ENCODE measurements at regions not wholly inside any gene's neighbourhood (a gene's known extent, or its start where the extent isn't known, plus 50 kb on each side); places are given as distances from the start of the nearest gene placed in this dataset.
"Not testable (repeated sequence)": the region's sequence is repeated elsewhere in the genome, so short reads cannot be mapped to it uniquely, and the experiment has no call there.

DNA sequence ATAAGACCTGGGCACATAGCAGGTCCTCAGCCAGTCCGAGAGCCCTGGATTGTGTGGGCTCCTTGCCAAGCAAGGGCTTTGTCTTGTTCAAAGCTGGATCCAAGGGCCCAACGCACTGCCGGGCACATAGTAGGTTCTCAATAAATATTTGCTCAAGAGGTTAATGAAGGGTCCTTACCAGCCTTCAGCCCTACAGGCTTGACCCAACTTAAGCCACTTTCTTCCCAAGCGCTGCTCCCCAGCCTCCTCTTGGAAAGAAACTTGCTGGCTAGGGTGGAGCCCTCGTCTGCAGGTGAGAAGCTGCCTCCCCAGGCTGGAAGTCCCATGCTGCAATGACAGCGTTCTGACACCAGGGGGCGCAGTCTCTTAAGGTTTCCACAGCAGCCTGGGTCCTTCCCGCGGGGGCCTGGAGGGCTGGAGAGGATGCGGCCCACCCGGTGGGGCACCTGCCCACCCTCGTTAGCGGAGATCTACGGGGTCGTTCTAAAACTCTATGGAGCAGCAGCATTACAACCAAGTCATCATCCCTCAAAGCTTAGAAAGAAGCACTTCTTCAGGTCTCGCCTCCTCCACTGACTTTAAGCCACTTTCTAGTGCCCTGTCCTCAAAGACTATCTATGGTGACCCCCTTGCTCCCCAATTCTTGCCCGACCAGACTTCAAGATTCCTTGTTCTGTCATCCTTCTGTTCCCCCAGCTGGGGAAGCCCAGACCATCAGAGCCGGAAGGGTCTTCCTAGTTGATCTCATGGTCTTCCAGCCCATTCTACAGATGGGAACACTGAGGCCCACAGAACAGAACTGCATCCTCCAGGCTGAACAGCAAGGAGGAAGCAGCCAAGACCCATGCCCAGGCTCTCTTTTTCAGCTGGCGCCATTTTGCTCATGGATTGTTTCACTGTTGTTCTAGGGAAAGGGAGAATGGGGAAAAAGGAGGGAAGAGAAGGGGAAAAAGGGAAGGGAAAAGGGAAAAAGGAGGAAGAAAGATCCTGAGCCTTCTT lies 115.4 kb downstream of the LHX2 start:
- DNase-seq = peak; percentile 75

DNA sequence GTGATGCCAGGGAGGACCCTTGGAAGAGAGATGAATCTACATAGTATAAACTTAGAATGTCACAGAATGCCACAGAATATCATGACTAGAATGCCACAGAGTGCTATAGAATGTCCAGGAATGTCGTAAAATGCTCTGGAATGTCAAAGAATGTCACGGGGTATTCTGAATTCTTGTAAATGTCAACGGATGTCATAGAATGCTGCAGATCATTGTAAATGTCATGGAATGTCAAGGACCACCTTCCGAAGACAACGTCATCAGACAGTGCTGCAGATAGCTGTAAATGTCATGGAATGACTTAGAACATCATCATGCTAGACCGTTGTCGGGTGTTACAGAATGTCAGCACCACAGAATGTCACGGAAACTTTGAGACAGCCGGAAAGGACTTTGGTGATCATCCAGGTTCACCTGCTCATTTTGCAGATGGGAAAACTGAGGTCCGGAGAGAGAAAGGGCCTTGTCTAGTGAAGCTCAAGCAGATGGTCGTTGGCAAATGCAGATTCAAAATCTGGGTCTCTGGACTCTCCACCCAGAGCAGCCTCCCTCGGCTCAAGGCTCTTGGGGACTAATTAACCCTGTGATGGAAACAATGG lies 117.1 kb downstream of the LHX2 start:
- no peak for DNase-seq

DNA sequence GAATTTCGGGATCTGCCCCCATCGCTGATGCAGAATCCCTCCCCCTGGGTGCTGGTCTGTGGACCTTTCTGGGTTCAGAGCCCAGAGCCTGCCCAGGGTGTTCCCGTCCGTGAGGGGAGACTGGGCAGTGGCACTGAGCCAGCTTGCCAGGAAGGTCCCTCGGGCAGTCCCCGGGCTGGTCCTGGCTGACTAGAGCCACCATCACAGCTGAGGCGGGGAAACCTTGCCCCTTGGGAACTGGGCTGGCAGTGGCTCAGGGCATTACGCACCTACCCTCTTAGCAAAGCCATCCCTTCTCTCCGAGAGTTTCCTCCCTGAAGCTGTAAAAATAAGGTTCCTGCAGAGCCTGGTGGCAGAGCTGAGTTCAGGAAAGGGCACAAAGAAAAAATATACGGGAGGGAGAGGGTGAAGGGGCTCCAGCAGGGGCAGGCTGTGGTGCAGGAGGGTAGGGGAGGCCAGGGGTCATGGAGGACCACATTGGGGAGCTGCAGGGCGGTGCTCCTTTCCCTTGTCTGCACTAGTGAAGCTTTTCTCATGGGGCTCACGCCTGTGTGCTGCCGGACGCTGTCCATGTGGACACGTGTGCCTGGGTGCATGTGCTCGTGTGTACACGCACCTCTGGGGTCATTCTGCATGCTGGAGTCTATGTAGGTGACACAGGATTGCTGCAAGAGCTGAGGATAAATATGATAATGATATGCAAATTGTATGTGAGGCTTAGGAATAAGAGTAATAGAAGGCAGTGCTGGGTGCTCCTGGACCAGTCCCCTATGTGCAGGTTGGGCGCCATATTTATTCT lies 118.9 kb downstream of the LHX2 start:
- no peak for DNase-seq

DNA sequence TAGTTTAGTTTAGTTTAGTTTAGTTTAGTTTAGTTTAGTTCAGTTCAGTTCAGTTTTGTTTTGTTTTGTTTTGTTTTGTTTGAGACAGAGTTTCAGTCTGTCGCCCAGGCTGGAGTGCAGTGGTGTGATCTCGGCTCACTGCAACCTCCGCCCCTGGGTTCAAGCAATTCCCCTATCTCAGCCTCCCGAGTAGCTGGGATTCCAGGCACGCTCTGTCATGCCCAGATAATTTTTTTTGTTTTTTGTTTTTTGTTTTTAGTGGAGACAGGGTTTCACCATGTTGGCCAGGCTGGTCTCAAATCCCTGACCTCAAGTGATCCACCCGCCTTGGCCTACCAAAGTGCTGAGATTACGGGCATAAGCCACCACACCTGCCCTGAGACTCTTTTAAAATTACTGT lies 120.0 kb downstream of the LHX2 start:
- DNase-seq = not testable (repeated sequence)

DNA sequence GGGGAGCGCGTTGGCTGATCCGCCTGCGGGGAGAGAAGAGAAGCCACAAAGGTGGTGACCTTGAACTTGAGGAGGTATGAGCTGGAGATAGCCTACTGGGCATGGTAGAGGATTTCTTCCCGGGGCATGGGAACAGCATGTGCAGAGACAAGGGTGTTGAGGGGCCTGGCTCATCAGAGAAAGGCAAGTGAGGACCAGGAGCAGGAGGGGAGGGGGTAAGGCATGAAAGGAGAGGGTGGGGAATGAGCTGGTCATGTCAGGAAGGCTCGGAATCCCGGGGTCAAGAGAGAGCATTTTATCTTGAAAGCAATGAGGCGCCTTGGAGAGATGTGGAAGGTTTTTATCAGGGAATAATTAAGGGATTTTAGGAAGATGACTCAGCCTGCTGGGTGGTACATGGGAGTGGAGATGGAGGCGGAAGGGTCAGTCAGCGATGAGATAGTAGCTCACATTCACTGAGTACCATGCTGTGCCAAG lies 121.1 kb downstream of the LHX2 start:
- no peak for DNase-seq

DNA sequence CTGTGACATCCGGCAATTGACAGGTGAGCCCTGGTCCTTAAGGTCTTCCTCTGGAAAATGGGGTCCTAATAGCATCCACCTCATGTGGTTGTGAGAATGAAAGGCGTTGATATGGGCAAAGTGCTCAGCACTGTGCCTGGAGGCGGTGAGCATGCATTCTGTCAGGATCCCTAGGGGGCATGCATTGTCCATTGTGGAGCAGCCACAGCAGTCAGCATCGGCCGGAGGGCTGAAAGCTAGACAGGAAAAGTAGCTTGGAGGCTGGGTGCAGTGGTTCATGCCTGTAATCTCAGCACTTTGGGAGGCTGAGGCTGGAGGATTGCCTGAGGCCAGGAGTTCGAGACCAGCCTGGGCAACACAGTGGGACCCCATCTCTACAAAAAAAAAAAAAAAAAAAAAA lies 122.2 kb downstream of the LHX2 start:
- DNase-seq = peak; percentile 24

DNA sequence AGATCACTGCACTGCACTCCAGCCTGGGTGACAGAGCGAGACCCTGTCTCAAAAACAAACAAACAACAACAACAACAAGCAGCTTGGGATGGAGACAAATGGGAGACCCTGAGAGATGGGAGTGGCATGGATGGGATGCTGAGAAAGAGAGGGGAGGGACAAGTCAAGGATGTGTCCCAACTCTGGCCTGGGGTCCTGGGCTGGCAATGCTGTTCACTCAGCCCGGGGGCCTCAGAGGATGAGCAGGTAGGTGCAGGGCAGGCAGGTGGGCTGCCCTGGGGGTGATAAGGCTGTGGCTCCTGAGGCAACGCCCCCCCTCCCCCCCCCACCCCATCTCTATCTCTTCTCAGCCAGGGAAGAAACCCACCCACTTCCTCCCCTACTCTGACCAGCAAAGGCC lies 123.0 kb downstream of the LHX2 start:
- DNase-seq = no peak

DNA sequence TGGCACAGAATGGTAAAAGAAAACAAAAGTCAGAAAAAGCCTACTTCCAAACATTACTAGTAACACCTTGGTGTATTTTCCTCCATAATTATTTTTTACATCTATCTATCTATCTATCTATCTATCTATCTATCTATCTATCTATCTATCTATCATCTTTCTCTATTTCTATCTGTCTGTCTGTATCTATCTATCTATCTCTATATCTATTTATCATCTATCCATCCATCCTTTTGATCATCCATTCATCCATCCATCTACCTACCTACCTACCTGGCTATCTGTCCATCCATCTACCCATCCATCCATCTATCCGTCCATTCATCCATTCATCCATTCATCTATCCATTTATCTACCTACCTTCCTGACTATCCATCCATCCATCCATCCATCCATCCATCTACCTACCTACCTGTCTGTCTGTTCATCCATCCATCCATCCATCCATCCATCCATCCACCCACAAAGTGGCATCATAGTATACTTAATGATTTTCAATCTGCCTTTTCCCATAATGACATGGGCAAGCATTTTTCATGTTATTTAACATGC lies 121.9 kb upstream of the NEK6 start:
- no peak for DNase-seq

DNA sequence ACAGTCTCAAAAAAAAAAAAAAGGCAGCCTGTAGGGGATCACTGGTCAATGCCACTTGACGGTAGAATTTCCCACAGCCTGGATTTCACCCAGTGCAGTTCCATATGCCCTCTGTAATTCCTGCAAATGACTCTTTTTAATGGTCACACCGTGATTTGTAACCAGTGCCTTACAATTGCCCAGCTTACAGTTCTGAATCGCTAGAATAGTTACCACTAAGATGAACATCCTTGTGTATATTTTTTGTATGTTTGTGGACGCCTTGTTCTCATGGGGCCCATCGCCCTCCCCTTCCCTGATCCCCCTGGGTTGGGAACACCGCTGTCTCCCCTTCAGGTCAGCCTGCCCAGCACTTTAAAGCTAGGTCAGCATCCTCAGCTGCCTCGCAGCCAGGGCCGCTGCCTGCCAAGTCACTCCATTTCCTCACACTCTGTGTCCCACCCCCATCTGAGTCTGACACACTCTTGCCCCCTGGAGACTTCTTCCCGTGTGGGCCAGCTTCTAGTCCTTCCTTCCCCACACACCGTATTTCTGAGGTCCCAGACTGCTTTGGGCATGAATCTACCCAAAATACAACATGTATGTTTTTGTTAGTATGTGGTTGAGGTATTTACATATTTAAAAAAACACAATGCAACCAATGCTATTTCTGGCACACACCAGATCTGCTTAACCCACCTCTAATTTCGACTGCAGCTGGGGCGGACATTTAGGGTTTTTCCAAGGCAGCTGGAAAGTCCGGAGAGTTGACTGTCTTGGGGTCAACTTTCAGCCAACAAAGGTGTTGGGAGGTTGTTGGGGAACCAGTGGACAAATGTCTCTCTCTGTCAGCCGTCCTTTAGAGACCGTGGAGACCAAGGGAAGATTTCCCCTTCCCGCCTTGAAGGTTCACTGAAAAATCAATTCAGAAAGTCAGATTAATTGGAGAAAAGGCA lies 120.5 kb upstream of the NEK6 start:
- DNase-seq = no peak

DNA sequence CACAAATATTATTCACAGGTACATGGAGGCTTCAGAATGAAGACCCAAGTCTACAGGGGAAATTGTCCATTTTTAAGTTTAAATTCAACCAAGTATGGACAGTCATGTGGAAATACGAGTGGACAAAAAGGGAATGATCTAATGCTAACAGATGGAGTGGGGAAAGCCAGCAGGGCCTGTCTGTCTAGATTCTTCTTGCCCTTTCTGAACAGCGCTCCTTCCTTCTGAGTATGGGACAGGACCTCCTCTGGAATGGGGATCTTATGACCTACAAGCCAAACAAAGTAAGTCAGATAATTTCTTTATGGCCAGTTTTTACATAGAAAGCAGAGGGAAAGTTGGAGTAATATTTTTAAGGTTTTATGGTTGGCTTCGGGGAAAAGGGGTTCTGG lies 119.8 kb upstream of the NEK6 start:
- no peak for DNase-seq

DNA sequence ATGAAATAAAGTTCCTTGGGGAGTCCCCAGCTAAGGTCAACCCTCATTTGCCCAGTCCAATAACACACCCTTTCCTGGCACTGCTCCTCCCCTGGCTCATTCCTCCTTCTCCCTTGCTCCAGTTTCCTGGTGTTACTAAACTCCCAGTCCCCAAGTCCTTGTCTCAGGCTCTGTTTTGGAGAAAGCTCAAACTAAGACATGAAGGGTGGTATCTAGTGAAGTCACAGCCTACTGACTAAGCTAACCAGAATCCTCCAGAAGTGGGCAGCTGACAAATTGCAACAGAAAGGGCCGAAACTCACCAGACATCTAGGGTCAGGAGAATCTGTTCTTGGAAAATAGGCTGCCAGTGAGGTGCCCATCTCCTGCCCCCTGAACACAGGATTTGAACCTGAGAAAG lies 118.7 kb upstream of the NEK6 start:
- DNase-seq = no peak

DNA sequence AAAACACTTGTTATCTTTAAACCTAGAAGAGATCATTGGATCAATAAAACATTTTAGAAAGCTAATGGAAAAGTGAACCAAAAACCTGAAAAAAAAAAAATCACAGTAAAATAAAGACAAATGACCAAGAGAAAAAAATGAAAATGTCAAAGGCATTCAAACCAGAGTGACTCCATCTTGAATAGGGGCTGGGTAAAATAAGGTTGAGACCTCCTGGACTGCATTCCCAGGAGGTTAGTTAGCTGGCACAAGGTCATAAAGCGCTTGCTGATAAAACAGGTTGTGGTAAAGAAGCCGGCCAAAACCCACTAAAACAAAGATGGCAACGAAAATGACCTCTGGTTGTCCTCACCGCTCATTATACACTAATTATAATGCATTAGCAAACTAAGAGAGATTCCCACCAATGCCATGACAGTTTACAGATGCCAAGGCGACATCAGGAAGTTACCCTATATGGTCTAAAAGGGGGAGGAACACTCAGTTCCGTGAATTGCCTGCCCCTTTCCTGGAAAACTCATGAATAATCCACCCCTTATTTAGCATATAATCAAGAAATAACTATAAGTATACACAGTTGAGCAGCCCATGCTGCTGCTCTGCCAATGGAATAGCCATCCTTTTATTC lies 116.7 kb upstream of the NEK6 start:
- no peak for DNase-seq

DNA sequence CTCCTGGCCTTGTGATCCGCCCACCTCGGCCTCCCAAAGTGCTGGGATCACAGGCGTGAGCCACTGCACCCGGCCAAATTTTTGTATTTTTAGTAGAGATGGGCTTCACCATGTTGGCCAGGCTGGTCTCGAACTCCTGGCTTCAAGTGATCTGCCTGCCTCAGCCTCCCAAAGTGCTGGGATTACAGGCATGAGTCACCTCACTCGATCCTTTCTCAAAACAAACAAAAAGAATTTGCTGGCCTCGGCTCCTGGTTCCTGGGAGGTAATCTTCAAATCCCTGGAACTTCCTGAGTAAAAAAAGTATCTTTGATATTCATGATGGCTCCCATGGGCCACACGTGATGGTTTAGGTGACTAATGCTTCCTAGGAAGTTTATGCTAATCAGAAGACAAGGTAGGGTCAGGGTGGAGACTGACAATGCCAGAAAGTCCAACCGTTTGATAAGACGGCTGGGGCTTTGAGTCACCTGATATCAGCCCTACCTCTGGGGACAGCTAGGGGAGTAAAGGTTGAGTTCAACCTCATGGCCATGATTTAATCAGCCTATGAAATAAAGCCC lies 113.1 kb upstream of the NEK6 start:
- not testable (repeated sequence) for DNase-seq

DNA sequence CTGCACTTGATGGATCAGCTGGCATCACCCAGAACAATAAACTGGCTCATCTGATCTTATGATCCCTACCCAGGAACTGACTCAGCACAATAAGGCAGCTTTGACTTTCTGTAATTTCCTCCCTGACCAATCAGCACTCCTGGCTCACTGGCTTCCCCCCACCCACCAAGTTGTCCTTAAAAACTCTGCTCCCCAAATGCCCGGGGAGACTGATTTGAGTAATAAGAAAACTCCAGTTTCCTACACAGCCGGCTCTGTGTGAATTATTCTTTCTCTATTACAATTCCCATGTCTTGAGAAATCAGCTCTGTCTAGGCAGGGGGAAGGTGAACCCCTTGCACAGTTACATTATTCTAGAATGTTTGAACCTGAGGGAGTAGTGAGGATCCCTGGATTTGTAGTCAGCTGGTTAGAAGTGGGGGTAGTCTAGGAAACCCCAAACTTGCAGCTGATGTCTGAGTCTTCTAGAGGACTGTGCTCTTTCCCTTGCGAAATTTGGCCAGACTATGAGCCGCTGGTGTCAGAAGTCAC lies 111.7 kb upstream of the NEK6 start:
- DNase-seq = no peak

DNA sequence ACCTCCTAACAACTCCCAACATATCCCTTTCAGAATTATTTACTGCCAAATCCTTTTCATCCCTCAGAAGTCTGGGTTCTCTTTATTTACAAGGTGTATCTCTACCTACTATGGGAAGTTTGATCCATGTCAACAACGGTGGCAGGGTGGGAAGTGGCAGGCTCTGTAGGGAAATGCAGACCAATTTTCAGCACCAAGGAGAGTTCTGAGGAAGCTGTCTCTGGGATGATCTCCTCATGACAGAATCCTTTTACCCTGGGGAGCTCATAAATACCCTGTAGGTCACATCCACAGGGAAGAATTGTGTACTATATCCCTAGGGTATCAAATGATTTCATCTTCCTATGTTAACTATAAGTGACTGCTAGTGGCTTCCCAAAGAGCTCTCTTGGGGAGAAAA lies 107.8 kb upstream of the NEK6 start:
- DNase-seq = no peak

DNA sequence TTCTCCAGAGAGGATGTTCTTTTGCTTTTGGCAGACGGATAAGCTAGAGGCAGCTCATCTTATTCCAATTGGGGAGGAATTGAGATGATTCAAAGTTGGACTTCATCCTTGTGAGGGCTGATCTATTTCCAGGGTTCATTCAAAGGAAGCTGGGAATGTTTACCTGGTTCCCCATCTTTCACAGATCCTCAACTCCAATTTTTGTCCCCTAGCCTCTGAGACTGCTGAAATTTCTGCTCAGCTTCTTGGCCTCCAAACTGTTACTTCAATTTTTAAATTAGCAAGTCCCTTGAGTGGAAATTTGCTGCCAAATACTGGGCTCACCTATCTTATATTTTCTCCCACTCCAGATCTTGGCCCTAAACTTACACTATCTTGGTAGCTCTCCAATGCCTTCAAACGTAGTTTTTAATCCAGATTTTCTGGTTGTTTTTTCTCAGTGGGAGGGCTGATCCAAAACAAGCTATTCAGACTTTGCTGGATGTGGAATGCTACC lies 93.9 kb upstream of the NEK6 start:
- DNase-seq = no peak

DNA sequence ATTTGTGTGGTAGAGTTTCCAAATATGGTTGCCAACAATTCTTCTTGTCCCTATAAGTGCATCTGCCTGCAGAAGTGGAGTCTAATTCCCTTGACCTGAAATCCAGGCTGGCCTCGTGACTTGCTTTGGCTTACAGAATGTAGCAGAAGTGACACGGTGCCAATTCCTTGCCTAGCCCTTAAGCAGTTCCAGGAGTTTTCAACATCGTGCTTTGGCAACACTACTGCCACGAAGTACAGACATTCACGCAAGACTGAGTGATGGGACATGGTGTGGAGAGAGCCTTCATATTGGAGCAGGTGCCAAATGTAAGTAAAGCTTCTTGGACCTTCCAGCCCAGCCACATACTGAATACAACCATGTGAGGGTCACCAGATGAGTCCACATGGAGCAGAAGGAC lies 92.9 kb upstream of the NEK6 start:
- DNase-seq = no peak

DNA sequence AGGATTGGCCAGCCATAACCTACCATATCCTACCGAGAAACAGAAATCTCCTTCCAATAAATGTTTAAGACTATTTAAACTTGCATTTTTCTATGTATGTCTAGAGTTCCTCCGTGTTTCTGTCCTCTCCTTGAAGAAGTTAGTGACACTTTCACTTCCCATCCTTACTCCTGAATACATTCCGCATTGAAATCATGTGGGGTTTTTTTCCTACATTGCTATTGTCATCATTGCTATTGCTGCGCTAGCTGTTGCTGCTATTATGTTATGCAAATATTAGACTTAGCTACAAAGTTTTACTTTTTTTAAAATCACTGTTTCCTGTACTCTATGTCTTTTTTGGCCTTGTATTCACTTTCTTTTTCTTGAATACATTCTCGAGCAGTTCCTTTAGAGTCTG lies 83.3 kb upstream of the NEK6 start:
- no peak for DNase-seq

DNA sequence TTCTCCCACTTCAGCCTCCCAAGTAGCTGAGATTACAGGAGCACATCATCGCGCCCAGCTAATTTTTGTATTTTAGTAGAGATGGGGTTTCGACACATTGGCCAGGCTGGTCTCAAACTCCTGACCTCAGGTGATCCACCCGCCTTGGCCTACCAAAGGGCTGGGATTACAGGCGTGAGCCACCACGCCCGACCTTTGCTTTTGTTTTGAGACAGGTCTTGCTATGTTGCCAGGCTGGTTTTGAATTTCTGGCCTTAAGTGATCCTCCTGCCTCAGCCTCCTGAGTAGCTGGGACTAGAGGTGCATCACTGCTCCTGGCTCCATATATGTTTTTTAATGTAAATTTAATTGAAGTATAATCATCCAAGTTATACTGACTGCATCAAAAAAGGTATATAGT lies 80.2 kb upstream of the NEK6 start:
- DNase-seq = not testable (repeated sequence)

DNA sequence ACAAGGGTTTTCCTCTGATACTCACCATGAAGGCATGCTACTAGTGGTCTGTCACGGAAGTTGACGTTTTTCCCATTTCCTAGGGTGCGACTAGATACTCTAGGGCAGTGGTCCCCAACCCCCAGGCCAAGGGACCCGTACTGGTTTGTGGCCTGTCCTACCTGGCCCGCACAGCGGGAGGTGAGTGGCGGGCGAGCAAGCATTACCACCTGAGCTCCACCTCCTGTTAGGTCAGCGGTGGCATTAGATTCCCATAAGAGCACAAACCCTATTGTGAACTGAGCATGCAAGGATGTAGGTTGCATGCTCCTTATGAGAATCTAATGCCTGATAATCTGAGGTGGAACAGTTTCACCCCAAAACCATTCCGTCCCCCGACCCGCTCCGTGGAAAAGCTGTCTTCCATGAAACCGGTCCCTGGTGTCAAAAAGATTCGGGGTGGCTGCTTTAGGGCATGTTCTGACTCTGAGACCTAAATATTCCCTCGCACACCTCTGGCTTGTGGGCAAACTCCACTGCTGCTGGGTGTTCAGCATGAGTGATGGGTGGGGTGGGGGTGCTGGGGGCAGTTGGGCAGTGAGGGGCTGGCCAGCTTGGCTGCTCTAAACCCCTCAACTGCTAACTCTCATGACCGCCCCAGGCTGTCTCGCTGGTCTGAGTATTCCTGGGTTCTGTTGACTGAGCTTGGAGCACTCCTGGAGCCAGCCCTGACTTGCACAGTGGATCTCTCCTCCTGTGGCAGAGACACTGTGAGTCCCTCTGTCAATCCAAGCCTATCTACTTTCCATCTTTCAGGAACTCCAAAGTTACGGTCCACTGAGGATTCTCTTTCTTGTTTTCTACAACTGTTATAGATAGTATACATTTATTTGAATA lies 78.3 kb upstream of the NEK6 start:
- no peak for DNase-seq
